ENCODE measurements at regions not wholly inside any gene's neighbourhood (a gene's known extent, or its start where the extent isn't known, plus 50 kb on each side); places are given as distances from the start of the nearest gene placed in this dataset.

DNA sequence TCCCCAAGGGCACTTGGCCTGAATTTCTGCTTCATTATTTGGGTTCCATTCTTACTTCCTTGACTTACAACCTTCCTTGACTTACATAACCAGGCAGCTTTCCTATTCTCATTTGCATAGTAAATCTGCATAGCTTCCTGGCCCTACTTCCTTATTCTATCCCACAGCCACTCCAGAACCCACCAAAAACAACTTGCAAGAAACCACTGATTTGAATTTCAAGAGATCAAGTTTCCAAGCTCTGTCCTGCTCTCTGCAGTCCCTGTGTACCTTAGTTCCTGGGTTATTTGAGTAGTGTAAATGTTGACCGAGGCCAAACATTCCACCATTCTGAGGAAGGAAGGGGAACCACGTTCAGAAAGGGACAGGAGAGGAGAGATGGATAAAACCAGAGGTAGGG lies 603.3 kb downstream of the PTPRC start (continued):
- TF ChIP-seq ARNTL (CRISPR knock-in tag; IDR thresholded peaks at IDR 0.05) = no peak
- TF ChIP-seq SP5 (CRISPR knock-in tag; IDR thresholded peaks at IDR 0.05; ENCODE audit: borderline replicate concordance, low read depth) = no peak
- TF ChIP-seq THYN1 (CRISPR knock-in tag; IDR thresholded peaks at IDR 0.05; ENCODE audit: borderline replicate concordance, low read depth) = no peak
- TF ChIP-seq, protein P1, sequence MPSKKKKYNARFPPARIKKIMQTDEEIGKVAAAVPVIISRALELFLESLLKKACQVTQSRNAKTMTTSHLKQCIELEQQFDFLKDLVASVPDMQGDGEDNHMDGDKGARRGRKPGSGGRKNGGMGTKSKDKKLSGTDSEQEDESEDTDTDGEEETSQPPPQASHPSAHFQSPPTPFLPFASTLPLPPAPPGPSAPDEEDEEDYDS (CRISPR knock-in tag; IDR thresholded peaks at IDR 0.05) = no peak

DNA sequence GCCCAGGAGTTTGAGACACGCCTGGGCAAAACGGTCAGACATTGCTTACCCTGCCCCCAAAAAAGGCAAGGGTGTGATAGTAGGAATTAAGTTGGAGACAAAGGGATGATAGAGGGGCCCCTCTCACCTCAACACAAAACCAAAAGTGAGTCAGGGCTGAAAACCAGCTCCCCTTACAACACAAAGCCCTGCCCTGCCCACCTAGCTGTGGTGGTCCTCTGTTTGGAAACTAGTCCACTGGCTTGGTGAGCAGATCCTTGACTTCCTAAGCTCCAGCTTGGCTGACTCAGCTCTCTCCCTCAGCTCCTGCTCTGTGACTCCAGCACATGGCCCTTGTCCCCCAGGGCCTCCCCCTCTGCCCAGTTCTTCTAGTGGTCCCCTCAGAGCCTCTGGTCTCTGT lies 603.8 kb downstream of the PTPRC start:
- intact Hi-C loops (cut with micrococcal nuclease; ENCODE audit: unreplicated experiment) = loop anchor here (5.0 kb wide), 1 partner anchor 485 kb away; no protein-coding TSS in a partner anchor
- FAIRE-seq (no peak), DNase-seq (ENCODE audit: low spot score) (no peak), ATAC-seq (no peak)
- no peaks in the 10 kb centered on the region for H3K27me3 ChIP-seq (ENCODE audit: control insufficient read depth in 1 of 2, insufficient read depth in 2 of 2, low read length in 2 of 2)
- H2AFZ ChIP-seq (ENCODE audit: low read length) = no peak overlapping the region
- H3K79me2 ChIP-seq (ENCODE audit: insufficient read depth, low read length) = no peaks in the 10 kb centered on the region
- no peak overlapping the region for H3K4me3 ChIP-seq (replicated peaks in 1 of 3; ENCODE audit: insufficient read depth in 1 of 3, low read depth in 2 of 3, low read length in 3 of 3)
- in situ Hi-C loops (cut with HindIII; ENCODE audit: extremely low pct_ligation_motif_present, low pct_unique_long_range_greater_than_20kb) = no loop called here
- H3K36me3 ChIP-seq (replicated peaks in 1 of 2; ENCODE audit: control insufficient read depth in 1 of 2, insufficient read depth in 2 of 2, low read length in 2 of 2) = no peaks in the 10 kb centered on the region
- 34% methylated on average over 2 of the region's 2 CpGs for whole genome bisulfite sequencing (ENCODE audit: low lambda C conversion rate)
- POLR2A ChIA-PET = no interaction called here
- no peaks in the 10 kb centered on the region for H4K20me1 ChIP-seq (ENCODE audit: insufficient read depth, low read length)
- no peak overlapping the region for H3K27ac ChIP-seq (ENCODE audit: extremely low read length, insufficient read depth, low read length)
- H3K4me2 ChIP-seq (ENCODE audit: low read depth, low read length) = no peak overlapping the region
- H3K4me1 ChIP-seq (ENCODE audit: insufficient read depth, low read length) = peaks cover 11% of the 10 kb centered on the region; the same call in 1 of the 2 replicates
- CTCF ChIA-PET (ENCODE audit: low intra/inter-chr PET ratio, low total read pairs) = no interaction called here
- H3K9ac ChIP-seq (ENCODE audit: insufficient read depth, low read depth, low read length) = no peak overlapping the region
- BruUV-seq (replicated peaks) = no TSS peak
- no peaks in the 10 kb centered on the region for H3K9me3 ChIP-seq (ENCODE audit: low read length)
- TF ChIP-seq PCBP1 (IDR thresholded peaks at IDR 0.05; ENCODE audit: borderline replicate concordance, low read depth, low read length) = no peak
- no peak for TF ChIP-seq ZNF75D (CRISPR knock-in tag; IDR thresholded peaks at IDR 0.05; ENCODE audit: borderline replicate concordance)
- no peak for TF ChIP-seq SALL1 (CRISPR knock-in tag; IDR thresholded peaks at IDR 0.05)
- no peak for TF ChIP-seq ATF1 (CRISPR knock-in tag; IDR thresholded peaks at IDR 0.05)
- no peak for TF ChIP-seq SATB2 (CRISPR knock-in tag; IDR thresholded peaks at IDR 0.05)
- TF ChIP-seq MEF2D (CRISPR knock-in tag; IDR thresholded peaks at IDR 0.05) = no peak
- no peak for TF ChIP-seq ISX (CRISPR knock-in tag; conservative IDR thresholded peaks at IDR 0.05)
- no peak for TF ChIP-seq HDAC6 (IDR thresholded peaks at IDR 0.05; ENCODE audit: low read depth, low read length)
- no peak for TF ChIP-seq KDM5A (IDR thresholded peaks at IDR 0.05; ENCODE audit: borderline replicate concordance, low read length)
- TF ChIP-seq CEBPB (IDR thresholded peaks at IDR 0.05; ENCODE audit: borderline replicate concordance, low read depth, low read length) = no peak
- TF ChIP-seq SNAPC2 (CRISPR knock-in tag; IDR thresholded peaks at IDR 0.05) = no peak
- TF ChIP-seq, protein P2, sequence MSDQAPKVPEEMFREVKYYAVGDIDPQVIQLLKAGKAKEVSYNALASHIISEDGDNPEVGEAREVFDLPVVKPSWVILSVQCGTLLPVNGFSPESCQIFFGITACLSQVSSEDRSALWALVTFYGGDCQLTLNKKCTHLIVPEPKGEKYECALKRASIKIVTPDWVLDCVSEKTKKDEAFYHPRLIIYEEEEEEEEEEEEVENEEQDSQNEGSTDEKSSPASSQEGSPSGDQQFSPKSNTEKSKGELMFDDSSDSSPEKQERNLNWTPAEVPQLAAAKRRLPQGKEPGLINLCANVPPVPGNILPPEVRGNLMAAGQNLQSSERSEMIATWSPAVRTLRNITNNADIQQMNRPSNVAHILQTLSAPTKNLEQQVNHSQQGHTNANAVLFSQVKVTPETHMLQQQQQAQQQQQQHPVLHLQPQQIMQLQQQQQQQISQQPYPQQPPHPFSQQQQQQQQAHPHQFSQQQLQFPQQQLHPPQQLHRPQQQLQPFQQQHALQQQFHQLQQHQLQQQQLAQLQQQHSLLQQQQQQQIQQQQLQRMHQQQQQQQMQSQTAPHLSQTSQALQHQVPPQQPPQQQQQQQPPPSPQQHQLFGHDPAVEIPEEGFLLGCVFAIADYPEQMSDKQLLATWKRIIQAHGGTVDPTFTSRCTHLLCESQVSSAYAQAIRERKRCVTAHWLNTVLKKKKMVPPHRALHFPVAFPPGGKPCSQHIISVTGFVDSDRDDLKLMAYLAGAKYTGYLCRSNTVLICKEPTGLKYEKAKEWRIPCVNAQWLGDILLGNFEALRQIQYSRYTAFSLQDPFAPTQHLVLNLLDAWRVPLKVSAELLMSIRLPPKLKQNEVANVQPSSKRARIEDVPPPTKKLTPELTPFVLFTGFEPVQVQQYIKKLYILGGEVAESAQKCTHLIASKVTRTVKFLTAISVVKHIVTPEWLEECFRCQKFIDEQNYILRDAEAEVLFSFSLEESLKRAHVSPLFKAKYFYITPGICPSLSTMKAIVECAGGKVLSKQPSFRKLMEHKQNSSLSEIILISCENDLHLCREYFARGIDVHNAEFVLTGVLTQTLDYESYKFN (CRISPR knock-in tag; conservative IDR thresholded peaks at IDR 0.05) = no peak
- no peak for TF ChIP-seq ZBTB42 (CRISPR knock-in tag; IDR thresholded peaks at IDR 0.05)
- no peak for TF ChIP-seq KMT2A (CRISPR knock-in tag; IDR thresholded peaks at IDR 0.05)
- no peak for TF ChIP-seq ZNF572 (CRISPR knock-in tag; IDR thresholded peaks at IDR 0.05)
- TF ChIP-seq, protein P3, sequence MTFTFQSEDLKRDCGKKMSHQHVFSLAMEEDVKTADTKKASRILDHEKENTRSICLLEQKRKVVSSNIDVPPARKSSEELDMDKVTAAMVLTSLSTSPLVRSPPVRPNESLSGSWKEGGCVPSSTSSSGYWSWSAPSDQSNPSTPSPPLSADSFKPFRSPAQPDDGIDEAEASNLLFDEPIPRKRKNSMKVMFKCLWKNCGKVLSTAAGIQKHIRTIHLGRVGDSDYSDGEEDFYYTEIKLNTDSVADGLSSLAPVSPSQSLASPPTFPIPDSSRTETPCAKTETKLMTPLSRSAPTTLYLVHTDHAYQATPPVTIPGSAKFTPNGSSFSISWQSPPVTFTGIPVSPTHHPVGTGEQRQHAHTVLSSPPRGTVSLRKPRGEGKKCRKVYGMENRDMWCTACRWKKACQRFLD (CRISPR knock-in tag; IDR thresholded peaks at IDR 0.05; ENCODE audit: borderline replicate concordance) = no peak
- no peak for TF ChIP-seq ZKSCAN1 (IDR thresholded peaks at IDR 0.05; ENCODE audit: low read length)
